Left lobe of liver (tissue), 2 donors: ENCODE measurements at regions not wholly inside any gene's neighbourhood (a gene's known extent, or its start where the extent isn't known, plus 50 kb on each side); places are given as distances from the start of the nearest gene placed in this dataset.

Experiments used
- ATAC-seq: fragments of 200-7000 bp; cut with Tn5 transposase; one replicate; pipeline ENCODE4 v1.9.1; 2020; ENCODE audit warnings: mild to moderate bottlenecking, moderate library complexity
- DNase-seq: peaks from one replicate; pipeline ENCODE4 v3.0.0-alpha.2; 2020; ENCODE audit warnings: low spot score
- donor health status: DM: no; HTN: no; CAD: no; lungs with moderate emphysema.
- donor health status: DM: no; HTN: yes; CAD: no.

- peak; percentile 92 for ATAC-seq
- peak; percentile 90 for DNase-seq
Measured at GRCh38 chr3:22106213-22106896, 355.3 kb upstream of the ZNF385D start.

- ATAC-seq (no peak), DNase-seq (no peak)
Measured at GRCh38 chr3:22111226-22111625, 360.2 kb upstream of the ZNF385D start.

- ATAC-seq = no peak
- DNase-seq = no peak
Measured at GRCh38 chr3:22113453-22113852, 362.4 kb upstream of the ZNF385D start.

- ATAC-seq (no peak), DNase-seq (no peak)
Measured at GRCh38 chr3:22115581-22115980, 364.6 kb upstream of the ZNF385D start.

GRCh38 chr3:22117091-22117490 is 366.1 kb upstream of the ZNF385D start:
- ATAC-seq (no peak), DNase-seq (no peak)

- peak; percentile 49 for ATAC-seq
- no peak for DNase-seq
Measured at GRCh38 chr3:22117751-22118346, 366.8 kb upstream of the ZNF385D start.

GRCh38 chr3:22118542-22118941 is 367.5 kb upstream of the ZNF385D start:
- ATAC-seq = no peak
- DNase-seq = no peak

GRCh38 chr3:22121068-22121701 is 370.2 kb upstream of the ZNF385D start:
- DNase-seq (peak; percentile 47), ATAC-seq (peak; percentile 95)

GRCh38 chr3:22122567-22122966 is 371.6 kb upstream of the ZNF385D start:
- ATAC-seq = no peak
- DNase-seq = no peak

- DNase-seq (no peak), ATAC-seq (no peak)
Measured at GRCh38 chr3:22129101-22129500, 378.1 kb upstream of the ZNF385D start.

GRCh38 chr3:22141769-22142168 is 390.8 kb upstream of the ZNF385D start:
- ATAC-seq (no peak), DNase-seq (no peak)

GRCh38 chr3:22147161-22147560 is 396.2 kb upstream of the ZNF385D start:
- no peak for ATAC-seq

GRCh38 chr3:22156868-22157267 is 405.9 kb upstream of the ZNF385D start:
- ATAC-seq (peak; percentile 85), DNase-seq (peak; percentile 64)

More at GRCh38 chr3:22147161-22147560, 396.2 kb upstream of the ZNF385D start:
- no peak for DNase-seq

GRCh38 chr3:22157848-22158247 is 406.8 kb upstream of the ZNF385D start:
- ATAC-seq (no peak), DNase-seq (no peak)

- ATAC-seq = peak; percentile 86
- DNase-seq = peak; percentile 57
Measured at GRCh38 chr3:22159004-22159695, 408.1 kb upstream of the ZNF385D start.

GRCh38 chr3:22161315-22161714 is 410.3 kb upstream of the ZNF385D start:
- ATAC-seq = no peak
- DNase-seq = no peak

- no peak for ATAC-seq
- no peak for DNase-seq
Measured at GRCh38 chr3:22170370-22170769, 419.4 kb upstream of the ZNF385D start.

- DNase-seq (no peak), ATAC-seq (no peak)
Measured at GRCh38 chr3:22172964-22173363, 422.0 kb upstream of the ZNF385D start.

- ATAC-seq (no peak), DNase-seq (no peak)
Measured at GRCh38 chr3:22175947-22176346, 424.9 kb upstream of the ZNF385D start.

- ATAC-seq = no peak
Measured at GRCh38 chr3:22176911-22177310, 425.9 kb upstream of the ZNF385D start.

GRCh38 chr3:22189616-22190015 is 438.6 kb upstream of the ZNF385D start:
- DNase-seq (no peak), ATAC-seq (no peak)

More at GRCh38 chr3:22176911-22177310, 425.9 kb upstream of the ZNF385D start:
- no peak for DNase-seq

GRCh38 chr3:22199095-22199494 is 448.1 kb upstream of the ZNF385D start:
- DNase-seq = no peak
- no peak for ATAC-seq
